PC-3 (cell line): ENCODE measurements at regions not wholly inside any gene's neighbourhood (a gene's known extent, or its start where the extent isn't known, plus 50 kb on each side); places are given as distances from the start of the nearest gene placed in this dataset.
A peak's percentile ranks its signal among the peaks of the same experiment; 100 is the strongest.

Source experiments
- ATAC-seq: fragments of 200-7000 bp; cut with Tn5 transposase; 2 replicates; pipeline ENCODE4 v1.9.1; 2020; ENCODE audit warnings: mild to moderate bottlenecking, moderate library complexity
- BruUV-seq: library from RNA; stranded (reverse); fragments of 400-500 nt; replicated peaks from 2 replicates; lab custom pipeline; 2021; lab: Mats Ljungman, UMichigan
- CTCF ChIA-PET: fragments of 300-600 bp; sonication (Branson Sonifier 250); formaldehyde crosslinking; loops from one replicate; lab custom pipeline; 2022; ENCODE audit warnings: antibody characterized with exemption; lab: Charles Lee
- POLR2A ChIA-PET: fragments of 300-600 bp; sonication (Branson Sonifier 250); formaldehyde crosslinking; loops from one replicate; lab custom pipeline; 2022; ENCODE audit warnings: antibody characterized with exemption; ENCODE audit not compliant: unreplicated experiment; lab: Charles Lee
- DNase-seq: peaks from one replicate; pipeline ENCODE4 v3.0.0-alpha.2; 2015
- H2AFZ ChIP-seq: fragments of 300-600 bp; sonication (generic); 2 replicates; pipeline ENCODE4 v1.6.0; 2016; ENCODE audit warnings: antibody characterized with exemption, low read length
- H3F3A ChIP-seq: fragments of 300-600 bp; sonication (generic); one replicate; pipeline ENCODE4 v1.6.0; 2017; ENCODE audit warnings: antibody characterized with exemption, low read length, control low read depth, mild to moderate bottlenecking; ENCODE audit not compliant: unreplicated experiment
- H3K27ac ChIP-seq: fragments of 300-600 bp; sonication (generic); 2 replicates; pipeline ENCODE4 v1.5.1; 2016; ENCODE audit warnings: mild to moderate bottlenecking, low read length
- H3K27me3 ChIP-seq: fragments of 300-600 bp; sonication (generic); 2 replicates; pipeline ENCODE4 v1.6.1; 2016; ENCODE audit warnings: low read length, mixed read lengths
- H3K36me3 ChIP-seq: fragments of 300-600 bp; sonication (generic); 2 replicates; pipeline ENCODE4 v1.6.1; 2016; ENCODE audit warnings: low read depth, mixed run types, low read length, mixed read lengths
- H3K4me1 ChIP-seq: fragments of 300-600 bp; sonication (generic); 2 replicates; pipeline ENCODE4 v1.5.1; 2016; ENCODE audit warnings: low read length; ENCODE audit not compliant: insufficient read depth
- H3K4me2 ChIP-seq: fragments of 300-600 bp; sonication (generic); 2 replicates; pipeline ENCODE4 v1.6.0; 2016; ENCODE audit warnings: low read length
- H3K4me3 ChIP-seq: fragments of 300-600 bp; sonication (generic); 2 replicates; pipeline ENCODE4 v1.5.1; 2016; ENCODE audit warnings: mild to moderate bottlenecking, low read length, mixed read lengths
- H3K79me2 ChIP-seq: fragments of 300-600 bp; sonication (generic); 2 replicates; pipeline ENCODE4 v1.6.1; 2017; ENCODE audit warnings: low read length, mixed read lengths
- H3K9ac ChIP-seq: fragments of 300-600 bp; sonication (generic); 2 replicates; pipeline ENCODE4 v1.6.0; 2016; ENCODE audit warnings: mild to moderate bottlenecking, low read length
- H3K9me2 ChIP-seq: fragments of 300-600 bp; sonication (generic); replicated peaks from 2 replicates; pipeline ENCODE4 v1.6.1; 2016; ENCODE audit warnings: mixed run types, low read length, mixed read lengths
- H3K9me3 ChIP-seq: fragments of 300-600 bp; sonication (generic); 2 replicates; pipeline ENCODE4 v1.6.1; 2016; ENCODE audit warnings: low read length, mixed read lengths
- H4K20me1 ChIP-seq: fragments of 300-600 bp; sonication (generic); 2 replicates; pipeline ENCODE4 v1.6.1; 2016; ENCODE audit warnings: low read length, mixed read lengths
- EZH2 ChIP-seq: fragments of 300-600 bp; sonication (generic); IDR thresholded peaks from one replicate; pipeline ENCODE4 v1.6.1; 2017; ENCODE audit warnings: antibody characterized with exemption, mild to moderate bottlenecking, low read length; ENCODE audit not compliant: unreplicated experiment
- EZH2phosphoT487 ChIP-seq: fragments of 300-600 bp; sonication (generic); IDR thresholded peaks from 2 replicates; pipeline ENCODE4 v1.6.1; 2018; ENCODE audit warnings: mild to moderate bottlenecking, antibody characterized with exemption, low read length, borderline replicate concordance
- intact Hi-C: fragments of 100-400 bp; cut with micrococcal nuclease; formaldehyde crosslinking; loops from 2 replicates; pipeline ENCODE4 v1.9.0; 2023
- TF ChIP-seq, protein P1 (sequence below): fragments of 300-600 bp; sonication (generic); conservative IDR thresholded peaks from 2 replicates; pipeline ENCODE4 v1.5.1; 2017; ENCODE audit warnings: antibody characterized with exemption, low read depth, mild to moderate bottlenecking, low read length

DNA sequence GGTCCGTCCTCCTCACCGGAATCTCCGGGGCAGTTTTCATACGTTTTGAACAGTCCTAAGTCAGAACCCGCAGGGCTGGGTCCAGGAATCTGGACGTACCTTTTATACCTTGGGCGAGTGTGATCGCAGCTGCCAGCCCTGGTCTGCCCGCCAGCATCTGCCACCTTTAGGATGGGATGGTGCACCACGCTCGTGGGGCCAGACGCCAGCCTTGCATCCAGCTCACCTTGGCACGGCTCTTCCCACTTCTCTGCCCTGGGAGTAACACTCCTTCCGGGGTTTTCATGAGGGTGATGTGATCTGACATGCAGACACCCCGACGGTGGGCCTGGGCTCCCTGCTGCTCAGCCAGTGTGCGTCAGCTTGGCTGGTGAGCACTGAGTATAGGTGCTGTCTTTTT lies 66.6 kb upstream of the ZNF469 start:
- peak; percentile 48 for ATAC-seq
- Histone ChIP-seq H3K9me2 (no peaks in the 10 kb centered on the region), H3K9me3 (no peaks in the 10 kb centered on the region), H3K4me1 (peaks cover 12% of the 10 kb centered on the region), H3K4me3 (no peak overlapping the region), H3K9ac (peak overlapping the region; percentile 12; the same call in 1 of the 2 replicates), H3K79me2 (no peaks in the 10 kb centered on the region), H3F3A (no peaks in the 10 kb centered on the region), H3K27ac (peak overlapping the region; percentile 33; the same call in 1 of the 2 replicates), H3K4me2 (peak overlapping the region; percentile 33; the same call in 1 of the 2 replicates), H3K36me3 (no peaks in the 10 kb centered on the region), H3K27me3 (no peaks in the 10 kb centered on the region), H2AFZ (peak overlapping the region; percentile 50; the same call in 1 of the 2 replicates), H4K20me1 (no peaks in the 10 kb centered on the region)
- ChIA-PET CTCF (no interaction called here), POLR2A (no interaction called here)
- TF ChIP-seq, protein P1, sequence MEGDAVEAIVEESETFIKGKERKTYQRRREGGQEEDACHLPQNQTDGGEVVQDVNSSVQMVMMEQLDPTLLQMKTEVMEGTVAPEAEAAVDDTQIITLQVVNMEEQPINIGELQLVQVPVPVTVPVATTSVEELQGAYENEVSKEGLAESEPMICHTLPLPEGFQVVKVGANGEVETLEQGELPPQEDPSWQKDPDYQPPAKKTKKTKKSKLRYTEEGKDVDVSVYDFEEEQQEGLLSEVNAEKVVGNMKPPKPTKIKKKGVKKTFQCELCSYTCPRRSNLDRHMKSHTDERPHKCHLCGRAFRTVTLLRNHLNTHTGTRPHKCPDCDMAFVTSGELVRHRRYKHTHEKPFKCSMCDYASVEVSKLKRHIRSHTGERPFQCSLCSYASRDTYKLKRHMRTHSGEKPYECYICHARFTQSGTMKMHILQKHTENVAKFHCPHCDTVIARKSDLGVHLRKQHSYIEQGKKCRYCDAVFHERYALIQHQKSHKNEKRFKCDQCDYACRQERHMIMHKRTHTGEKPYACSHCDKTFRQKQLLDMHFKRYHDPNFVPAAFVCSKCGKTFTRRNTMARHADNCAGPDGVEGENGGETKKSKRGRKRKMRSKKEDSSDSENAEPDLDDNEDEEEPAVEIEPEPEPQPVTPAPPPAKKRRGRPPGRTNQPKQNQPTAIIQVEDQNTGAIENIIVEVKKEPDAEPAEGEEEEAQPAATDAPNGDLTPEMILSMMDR, result no peak
- TF ChIP-seq EZH2 (no peak), EZH2phosphoT487 (no peak)
- no TSS peak for BruUV-seq
- no peak for DNase-seq
- intact Hi-C loops, result no loop called here

DNA sequence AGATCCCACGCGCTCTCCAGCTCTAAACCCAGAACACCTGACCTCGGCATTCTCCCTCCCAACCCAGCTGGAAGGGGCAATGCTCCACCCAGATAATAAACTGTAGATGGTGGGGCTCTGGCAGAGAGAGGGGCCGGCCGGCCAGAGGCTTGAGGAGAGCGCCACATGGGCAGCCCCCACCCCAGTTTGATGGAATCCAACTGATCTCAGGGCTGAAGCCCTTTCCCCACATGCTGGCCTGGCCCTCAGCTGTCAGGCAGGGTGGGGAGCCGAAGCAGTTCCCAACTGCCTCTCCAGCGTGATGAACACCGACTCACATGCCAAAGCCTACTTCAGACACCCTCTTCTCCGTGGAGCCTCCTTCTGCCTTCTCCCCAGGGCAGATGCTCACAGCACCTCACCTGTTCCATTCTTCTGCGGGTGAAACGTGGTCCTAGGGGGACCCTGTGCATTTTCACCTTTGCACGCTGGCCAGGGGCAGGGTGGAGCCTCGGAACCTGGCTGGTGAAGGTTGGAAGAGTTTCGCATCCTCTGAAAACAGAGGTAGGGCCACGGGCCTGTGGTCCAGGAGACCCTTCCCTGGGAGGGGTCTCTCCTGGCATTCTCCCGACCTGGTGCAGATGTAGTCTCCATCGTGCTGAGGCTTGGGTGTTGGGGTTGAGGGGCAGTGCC lies 65.7 kb upstream of the ZNF469 start:
- TF ChIP-seq EZH2, result no peak
- TF ChIP-seq, protein P1, result no peak
- TF ChIP-seq EZH2phosphoT487, result no peak

DNA sequence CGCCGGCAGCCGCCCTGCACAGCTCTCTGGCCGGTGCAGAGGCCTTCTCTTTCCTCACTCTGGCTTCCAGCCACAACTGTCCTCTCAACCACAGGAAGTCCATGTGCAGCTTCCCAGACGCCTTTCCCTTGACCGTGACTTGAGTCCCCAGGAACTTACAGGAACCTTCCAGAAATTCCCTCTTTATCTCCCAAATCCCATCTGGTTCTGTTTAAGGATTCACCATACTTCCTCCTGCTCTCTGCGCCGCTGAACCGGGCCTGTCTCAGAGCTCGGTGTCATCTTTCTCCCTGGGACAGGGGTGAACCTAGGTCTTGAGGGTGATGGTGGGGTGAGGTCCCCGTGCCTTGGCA lies 65.2 kb upstream of the ZNF469 start:
- Histone ChIP-seq H3K27me3 (no peaks in the 10 kb centered on the region), H3F3A (no peaks in the 10 kb centered on the region), H3K9me2 (no peaks in the 10 kb centered on the region), H3K4me2 (no peak overlapping the region), H2AFZ (no peak overlapping the region), H3K9ac (no peak overlapping the region), H3K36me3 (no peaks in the 10 kb centered on the region), H3K79me2 (no peaks in the 10 kb centered on the region), H3K4me3 (no peak overlapping the region), H4K20me1 (no peaks in the 10 kb centered on the region), H3K9me3 (no peaks in the 10 kb centered on the region), H3K4me1 (peaks cover 12% of the 10 kb centered on the region), H3K27ac (no peak overlapping the region)
- no peak for DNase-seq
- BruUV-seq, result no TSS peak
- POLR2A ChIA-PET, result no interaction called here
- no peak for ATAC-seq
- no peak for TF ChIP-seq EZH2phosphoT487
- TF ChIP-seq EZH2, result no peak
- TF ChIP-seq, protein P1, result no peak
- CTCF ChIA-PET, result no interaction called here
- intact Hi-C loops, result no loop called here

More for the DNA sequence above, 65.7 kb upstream of the ZNF469 start:
- ATAC-seq (no peak), DNase-seq (no peak)
- H3K27ac ChIP-seq, result no peak overlapping the region
- H3K27me3 ChIP-seq, result no peaks in the 10 kb centered on the region
- no peaks in the 10 kb centered on the region for H3K36me3 ChIP-seq
- no peaks in the 10 kb centered on the region for H4K20me1 ChIP-seq
- H3F3A ChIP-seq, result no peaks in the 10 kb centered on the region
- BruUV-seq, result no TSS peak
- no peaks in the 10 kb centered on the region for H3K9me2 ChIP-seq
- H3K4me3 ChIP-seq, result no peak overlapping the region
- intact Hi-C loops, result no loop called here
- no peak overlapping the region for H3K9ac ChIP-seq
- H3K4me1 ChIP-seq, result peaks cover 12% of the 10 kb centered on the region
- no peak overlapping the region for H2AFZ ChIP-seq
- POLR2A ChIA-PET, result no interaction called here
- CTCF ChIA-PET, result no interaction called here
- no peaks in the 10 kb centered on the region for H3K79me2 ChIP-seq
- H3K4me2 ChIP-seq, result no peak overlapping the region
- H3K9me3 ChIP-seq, result no peaks in the 10 kb centered on the region
